Spleen (tissue), 11 donors: ENCODE measurements at regions not wholly inside any gene's neighbourhood (a gene's known extent, or its start where the extent isn't known, plus 50 kb on each side); places are given as distances from the start of the nearest gene placed in this dataset.

Experiments
- DNase-seq: peaks from one replicate; pipeline ENCODE4 v3.0.0-alpha.2; 2020
- H3K27ac ChIP-seq, 8 donors: fragments of 200-600 bp; sonication (generic) in 7 of 8; 1 replicate in 4 of 8; 2 replicates in 4 of 8; pipeline versions ENCODE4 v1.5.0 to v1.8.0; 2016 to 2021; ENCODE audit warnings: inconsistent platforms in 4 of 8, mild to moderate bottlenecking in 4 of 8, moderate library complexity in 1 of 8
- H3K27me3 ChIP-seq, 7 donors: fragments of 200-600 bp; sonication (generic) in 6 of 7; replicated peaks in 1 of 7; 1 replicate in 4 of 7; 2 replicates in 3 of 7; pipeline versions ENCODE4 v1.5.0 to v1.8.0; 2016 to 2021; ENCODE audit warnings: inconsistent platforms in 3 of 7, mild to moderate bottlenecking in 1 of 7
- H3K36me3 ChIP-seq, 6 donors: fragments of 200-600 bp; sonication (generic) in 5 of 6; 1 replicate in 4 of 6; 2 replicates in 2 of 6; pipeline versions ENCODE4 v1.5.0 to v1.8.0; 2016 to 2021; ENCODE audit warnings: inconsistent platforms in 2 of 6
- H3K4me1 ChIP-seq, 6 donors: fragments of 200-600 bp; sonication (generic) in 5 of 6; 1 replicate in 3 of 6; 2 replicates in 3 of 6; pipeline versions ENCODE4 v1.5.0 to v1.8.0; 2016 to 2021; ENCODE audit warnings: inconsistent platforms in 3 of 6
- H3K4me3 ChIP-seq, 8 donors: fragments of 200-600 bp; sonication (generic) in 7 of 8; 1 replicate in 4 of 8; 2 replicates in 4 of 8; pipeline versions ENCODE4 v1.5.0 to v1.8.0; 2016 to 2021; ENCODE audit warnings: inconsistent platforms in 4 of 8, mild to moderate bottlenecking in 4 of 8, moderate library complexity in 2 of 8
- H3K9me3 ChIP-seq, 8 donors: fragments of 200-600 bp; sonication (generic) in 7 of 8; 1 replicate in 4 of 8; 2 replicates in 4 of 8; pipeline versions ENCODE4 v1.5.0 to v1.8.0; 2016 to 2021; ENCODE audit warnings: inconsistent platforms in 4 of 8
- POLR2A ChIP-seq, 3 donors: fragments of 450-650 bp; IDR thresholded peaks; one replicate each; pipeline ENCODE4 v1.5.1; 2017; ENCODE audit warnings: antibody characterized with exemption in 3 of 3, mild to moderate bottlenecking in 1 of 3
- POLR2AphosphoS5 ChIP-seq, 3 donors: sonication (generic); formaldehyde crosslinking; IDR thresholded peaks; one replicate each; pipeline ENCODE4 v1.5.1; 2017; ENCODE audit warnings: antibody characterized with exemption in 3 of 3
- WGBS, 5 donors: extraction: QIAGEN DNeasy Blood & Tissue Kit in 3 of 5; methylation state at CpG; one replicate each; pipeline versions ENCODE4 v1.1.5 to v1.1.7; 2013 to 2018; 5-methylcytosine and 5-hydroxymethylcytosine counted together
- intact Hi-C: fragments of 100-400 bp; cut with DNase I; formaldehyde crosslinking; loops from one replicate; pipeline ENCODE4 v1.15.0; 2023; ENCODE audit warnings: low total_unique reads
- TF ChIP-seq, protein P1 (sequence below), 11 experiments: fragments of 200-600 bp in 7 of 11; fragments of 450-650 bp in 4 of 11; sonication (generic) in 4 of 11; IDR thresholded peaks in 8 of 11; conservative IDR thresholded peaks in 3 of 11; 1 replicate in 7 of 11; 2 replicates in 4 of 11; pipeline versions ENCODE4 v1.4.0 to v1.8.0; 2016 to 2021; ENCODE audit warnings: antibody characterized with exemption in 11 of 11, inconsistent platforms in 4 of 11, mild to moderate bottlenecking in 1 of 11
- donor health status: healthy with polysubstance abuse.
- donor health status: DM: no; HTN: no; CAD: no; lungs with moderate emphysema.
- donor health status: DM: no; HTN: no; CAD: no.
- donor health status: Bipolar disorder and iron deficiency.
- donor health status: healthy.
- donor health status: DM: no; HTN: no; CAD: no.
- donor health status: DM: yes; HTN: yes; CAD: no.

DNA sequence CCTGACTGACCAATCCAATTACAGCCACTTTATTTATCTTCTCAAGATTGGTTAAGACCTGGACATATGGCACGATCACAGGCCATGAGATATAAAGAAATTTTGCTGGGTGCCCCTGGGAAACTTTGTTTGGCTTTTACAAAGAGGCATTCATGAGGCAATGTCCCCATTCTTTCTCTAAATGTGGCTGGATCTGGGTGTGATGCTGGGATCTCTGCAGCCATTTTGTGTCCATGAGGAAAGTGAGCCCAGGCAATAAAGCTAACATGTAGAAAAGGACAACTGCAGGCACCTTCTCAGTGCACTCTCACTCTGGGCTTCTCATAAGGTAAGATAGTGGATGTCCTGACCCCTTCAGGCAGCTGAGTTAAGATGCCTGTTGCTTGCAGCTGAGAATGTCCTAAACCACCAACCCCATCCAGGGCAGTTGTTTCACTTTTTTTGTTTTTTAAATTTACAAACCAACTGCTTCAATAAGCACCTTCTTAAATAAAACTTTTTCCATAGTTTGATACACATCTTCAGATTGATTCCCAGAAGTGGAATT is 372.3 kb downstream of the MIAT start:
- Histone ChIP-seq H3K27me3 (peaks cover 0 to 47% (median 6%) of the 10 kb centered on the region in 7 donors), H3K36me3 (no peaks in the 10 kb centered on the region), H3K4me3 (no peak overlapping the region), H3K27ac (no peak overlapping the region), H3K9me3 (peaks cover 0 to 19% (median 0%) of the 10 kb centered on the region in 8 donors), H3K4me1 (no peaks in the 10 kb centered on the region)
- TF ChIP-seq, protein P1, sequence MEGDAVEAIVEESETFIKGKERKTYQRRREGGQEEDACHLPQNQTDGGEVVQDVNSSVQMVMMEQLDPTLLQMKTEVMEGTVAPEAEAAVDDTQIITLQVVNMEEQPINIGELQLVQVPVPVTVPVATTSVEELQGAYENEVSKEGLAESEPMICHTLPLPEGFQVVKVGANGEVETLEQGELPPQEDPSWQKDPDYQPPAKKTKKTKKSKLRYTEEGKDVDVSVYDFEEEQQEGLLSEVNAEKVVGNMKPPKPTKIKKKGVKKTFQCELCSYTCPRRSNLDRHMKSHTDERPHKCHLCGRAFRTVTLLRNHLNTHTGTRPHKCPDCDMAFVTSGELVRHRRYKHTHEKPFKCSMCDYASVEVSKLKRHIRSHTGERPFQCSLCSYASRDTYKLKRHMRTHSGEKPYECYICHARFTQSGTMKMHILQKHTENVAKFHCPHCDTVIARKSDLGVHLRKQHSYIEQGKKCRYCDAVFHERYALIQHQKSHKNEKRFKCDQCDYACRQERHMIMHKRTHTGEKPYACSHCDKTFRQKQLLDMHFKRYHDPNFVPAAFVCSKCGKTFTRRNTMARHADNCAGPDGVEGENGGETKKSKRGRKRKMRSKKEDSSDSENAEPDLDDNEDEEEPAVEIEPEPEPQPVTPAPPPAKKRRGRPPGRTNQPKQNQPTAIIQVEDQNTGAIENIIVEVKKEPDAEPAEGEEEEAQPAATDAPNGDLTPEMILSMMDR (IDR thresholded peaks at IDR 0.05 in 8 of 11, conservative IDR thresholded peaks at IDR 0.05 in 3 of 11): no peak
- TF ChIP-seq POLR2A (IDR thresholded peaks at IDR 0.05): no peak
- no peak for TF ChIP-seq POLR2AphosphoS5 (IDR thresholded peaks at IDR 0.05)
- intact Hi-C loops: no loop called here
- DNase-seq: no peak
- WGBS, 5 donors: 78 to 100% (median 93%) methylated on average over 1 of the region's 1 CpG

DNA sequence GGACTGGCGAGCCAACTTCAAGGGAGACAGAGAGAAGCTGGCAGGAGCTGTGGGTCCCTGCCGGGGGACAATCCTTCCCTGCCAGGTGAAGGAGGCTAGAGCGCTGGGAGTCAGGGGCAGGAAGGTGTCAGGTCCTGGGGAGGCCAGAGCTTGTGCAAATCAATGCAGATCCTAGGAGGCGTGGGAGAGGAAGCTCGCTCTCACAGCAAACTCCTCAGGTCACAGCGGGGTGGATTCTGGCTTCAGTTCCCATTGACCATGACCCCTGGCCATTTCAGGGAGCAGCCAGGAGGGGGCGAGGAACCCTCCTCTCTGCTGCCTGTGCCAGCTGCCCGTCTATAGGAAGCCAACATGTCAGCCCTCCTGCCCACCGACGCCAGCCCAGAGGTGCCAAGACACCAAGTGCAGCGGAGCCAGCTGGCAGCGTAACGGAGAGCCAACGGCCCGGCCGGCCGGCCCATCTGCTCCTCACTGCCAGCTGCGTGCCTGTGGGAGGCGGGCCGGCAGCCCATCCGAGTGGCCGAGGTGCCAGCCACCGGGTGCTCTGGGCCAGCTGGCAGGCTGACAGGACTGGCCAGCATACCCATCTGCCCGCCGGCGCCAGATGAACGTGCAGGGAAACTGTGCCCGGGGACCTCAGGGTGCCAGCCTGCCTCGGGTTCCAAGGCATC is 374.8 kb downstream of the MIAT start:
- WGBS, 5 donors: 40 to 61% (median 52%) methylated on average over 13 to 29 of the region's 29 CpGs
- DNase-seq: no peak
- H3K4me1 ChIP-seq: no peaks in the 10 kb centered on the region

DNA sequence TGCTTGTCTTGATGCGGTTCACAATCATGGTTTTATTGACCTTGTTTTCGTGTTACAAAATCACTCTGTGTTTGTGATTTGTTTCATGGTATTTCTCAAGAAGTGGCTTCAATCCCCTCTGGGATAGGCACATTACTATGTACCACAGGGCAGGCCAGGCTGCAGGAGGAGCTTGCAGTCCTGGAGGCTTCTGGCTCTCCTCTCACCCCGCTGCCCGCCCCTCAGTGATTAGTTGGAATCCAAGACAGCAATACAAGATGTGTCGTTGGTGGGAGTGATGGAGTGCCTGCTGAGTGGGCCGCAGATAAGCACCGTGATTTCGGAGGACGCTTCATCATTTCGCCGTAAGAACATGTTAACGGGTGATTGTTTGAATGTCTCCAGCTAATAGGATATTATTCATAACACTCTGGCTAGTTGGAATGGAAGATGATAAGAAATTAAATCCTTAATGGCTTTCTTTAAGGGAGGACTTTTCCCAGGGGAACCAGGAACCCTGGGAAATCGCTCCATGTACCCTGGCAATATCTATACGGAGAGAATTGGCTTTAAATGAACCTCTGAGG is 384.4 kb downstream of the MIAT start:
- no peaks in the 10 kb centered on the region for H3K4me1 ChIP-seq
- TF ChIP-seq POLR2AphosphoS5 (IDR thresholded peaks at IDR 0.05) (no peak), POLR2A (IDR thresholded peaks at IDR 0.05) (no peak)
- TF ChIP-seq, protein P1 (IDR thresholded peaks at IDR 0.05 in 8 of 11, conservative IDR thresholded peaks at IDR 0.05 in 3 of 11): no peak
- 77 to 84% (median 79%) methylated on average over 14 of the region's 14 CpGs for WGBS, 5 donors

More for the DNA sequence above, 374.8 kb downstream of the MIAT start:
- Histone ChIP-seq H3K4me3 (no peak overlapping the region), H3K36me3 (no peaks in the 10 kb centered on the region), H3K9me3 (peaks cover 0 to 19% (median 0%) of the 10 kb centered on the region in 8 donors), H3K27me3 (peaks cover 0 to 66% (median 6%) of the 10 kb centered on the region in 7 donors), H3K27ac (no peak overlapping the region)
- intact Hi-C loops: no loop called here
- TF ChIP-seq POLR2AphosphoS5 (IDR thresholded peaks at IDR 0.05) (peak in 1 of 3 donors; percentile 16), POLR2A (IDR thresholded peaks at IDR 0.05) (no peak)
- TF ChIP-seq, protein P1 (IDR thresholded peaks at IDR 0.05 in 8 of 11, conservative IDR thresholded peaks at IDR 0.05 in 3 of 11): peak in 1 of 11 experiments; percentile 12

DNA sequence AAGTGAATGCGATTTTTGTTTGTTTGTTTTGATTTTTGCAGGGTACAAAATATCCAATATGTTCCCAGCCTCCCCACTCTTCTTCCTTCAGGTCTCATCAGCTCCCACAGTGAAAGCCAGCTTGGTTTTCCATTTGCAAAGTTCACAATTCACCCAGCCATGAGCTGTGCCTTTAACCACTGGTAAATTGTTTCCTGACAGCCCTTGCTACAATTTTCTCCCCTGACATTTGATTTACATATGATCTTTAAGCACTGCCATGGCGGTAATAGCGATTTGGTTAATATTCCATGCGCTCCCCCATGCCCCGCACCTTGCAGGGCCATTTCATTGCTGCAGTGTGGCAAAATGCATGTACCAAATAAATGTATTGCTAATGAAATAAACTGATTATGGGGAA is 385.9 kb downstream of the MIAT start:
- H3K27me3 ChIP-seq: peaks cover 0 to 51% (median 11%) of the 10 kb centered on the region in 7 donors
- DNase-seq: no peak
- H3K9me3 ChIP-seq: peaks cover 0 to 12% (median 0%) of the 10 kb centered on the region in 8 donors
- no peak overlapping the region for H3K27ac ChIP-seq
- no peak overlapping the region for H3K4me3 ChIP-seq
- intact Hi-C loops: no loop called here
- TF ChIP-seq POLR2A (IDR thresholded peaks at IDR 0.05) (no peak), POLR2AphosphoS5 (IDR thresholded peaks at IDR 0.05) (no peak)
- TF ChIP-seq, protein P1 (IDR thresholded peaks at IDR 0.05 in 8 of 11, conservative IDR thresholded peaks at IDR 0.05 in 3 of 11): no peak
- no peaks in the 10 kb centered on the region for H3K4me1 ChIP-seq
- H3K36me3 ChIP-seq: no peaks in the 10 kb centered on the region
- WGBS, 5 donors: 81 to 87% (median 83%) methylated on average over 5 of the region's 5 CpGs

More for the DNA sequence above, 384.4 kb downstream of the MIAT start:
- DNase-seq: no peak
- Histone ChIP-seq H3K4me3 (no peak overlapping the region), H3K27ac (no peak overlapping the region), H3K9me3 (peaks cover 0 to 9% (median 0%) of the 10 kb centered on the region in 8 donors), H3K27me3 (peaks cover 0 to 51% (median 11%) of the 10 kb centered on the region in 7 donors), H3K36me3 (no peaks in the 10 kb centered on the region)
- intact Hi-C loops: no loop called here
